ENCODE measurements at regions not wholly inside any gene's neighbourhood (a gene's known extent, or its start where the extent isn't known, plus 50 kb on each side); places are given as distances from the start of the nearest gene placed in this dataset.

GRCh38 chr1:82549841-82550240, 749.1 kb downstream of the ADGRL2 start:
- ATAC-seq (no peak), DNase-seq (ENCODE audit: missing footprints) (no peak)
- intact Hi-C loops (cut with DNase I) = no loop called here

- ATAC-seq = no peak
- no peak for DNase-seq (ENCODE audit: missing footprints)
- intact Hi-C loops (cut with DNase I) = no loop called here
Observed at GRCh38 chr1:82542766-82543165, 742.0 kb downstream of the ADGRL2 start.

GRCh38 chr1:82542141-82542540, 741.4 kb downstream of the ADGRL2 start:
- intact Hi-C loops (cut with DNase I) = no loop called here
- ATAC-seq (no peak), DNase-seq (ENCODE audit: missing footprints) (no peak)

DNA sequence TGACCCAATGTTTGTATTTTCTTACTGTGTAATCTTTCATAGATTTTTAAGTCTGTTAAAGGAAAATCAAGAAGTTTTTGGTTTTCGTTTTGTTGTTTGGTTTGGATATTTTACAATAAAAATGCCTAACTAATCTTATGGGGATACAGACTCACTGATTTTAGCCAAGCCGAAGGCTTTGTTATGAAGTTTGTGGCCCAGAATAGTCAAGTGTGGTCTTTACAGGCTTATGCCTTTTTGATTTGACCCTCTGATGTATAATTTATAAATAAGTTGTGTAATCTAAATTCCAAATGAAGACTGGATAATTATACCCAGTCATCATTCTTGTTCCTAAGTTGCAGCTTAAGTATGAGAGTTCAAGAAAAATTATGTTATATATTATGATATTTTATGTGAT, 739.3 kb downstream of the ADGRL2 start:
- intact Hi-C loops (cut with DNase I) = no loop called here
- ATAC-seq (no peak), DNase-seq (ENCODE audit: missing footprints) (no peak)

DNA sequence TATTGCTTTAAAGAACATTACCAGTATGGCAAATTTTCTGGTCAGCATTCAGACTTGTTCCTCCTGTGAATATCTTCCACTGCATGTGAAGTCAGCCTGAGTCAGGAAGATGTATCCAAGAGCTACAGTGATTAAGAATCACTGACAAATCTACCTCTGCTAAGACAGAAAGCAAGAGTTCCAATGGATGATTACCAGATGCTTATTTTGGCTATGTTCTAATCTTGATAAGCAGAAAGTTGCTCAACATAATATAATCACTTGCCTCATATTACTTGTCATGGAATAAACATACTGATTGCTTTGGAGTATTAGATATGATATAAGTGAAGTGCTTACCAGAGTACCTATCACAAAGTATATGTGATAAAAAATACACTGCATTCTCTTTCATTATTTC, 738.1 kb downstream of the ADGRL2 start:
- ATAC-seq (no peak), DNase-seq (ENCODE audit: missing footprints) (no peak)
- intact Hi-C loops (cut with DNase I) = no loop called here

GRCh38 chr1:82534996-82535395, 734.3 kb downstream of the ADGRL2 start:
- ATAC-seq = no peak
- intact Hi-C loops (cut with DNase I) = no loop called here
- no peak for DNase-seq (ENCODE audit: missing footprints)

DNA sequence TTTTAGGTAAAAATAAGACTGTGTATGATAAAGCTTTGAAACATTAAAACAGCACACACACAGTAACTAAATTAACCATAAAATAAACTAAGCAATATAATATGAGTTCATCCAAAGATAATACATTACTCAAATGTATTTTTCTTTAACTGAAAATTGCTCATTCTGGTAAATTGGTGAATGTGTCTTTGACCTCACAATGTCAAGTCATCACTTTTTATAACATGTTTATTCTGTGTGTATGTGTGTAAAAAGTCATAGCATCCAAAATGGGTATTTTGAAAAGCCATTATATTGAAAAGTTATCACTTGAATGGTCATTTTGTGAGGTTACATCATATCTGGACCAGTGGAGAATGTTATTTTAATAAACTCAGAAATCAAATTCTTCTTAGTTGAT, 724.6 kb downstream of the ADGRL2 start:
- intact Hi-C loops (cut with DNase I) = no loop called here
- ATAC-seq (no peak), DNase-seq (ENCODE audit: missing footprints) (no peak)

- ATAC-seq = no peak
- intact Hi-C loops (cut with DNase I) = no loop called here
- no peak for DNase-seq (ENCODE audit: missing footprints)
Observed at GRCh38 chr1:82520611-82521010, 719.9 kb downstream of the ADGRL2 start.

GRCh38 chr1:82517586-82517985, 716.9 kb downstream of the ADGRL2 start:
- peak; percentile 76 for DNase-seq (ENCODE audit: missing footprints)
- peak; percentile 85 for ATAC-seq

GRCh38 chr1:82515650-82516049, 714.9 kb downstream of the ADGRL2 start:
- intact Hi-C loops (cut with DNase I) = no loop called here
- DNase-seq (ENCODE audit: missing footprints) = no peak
- no peak for ATAC-seq

More at GRCh38 chr1:82517586-82517985, 716.9 kb downstream of the ADGRL2 start:
- intact Hi-C loops (cut with DNase I) = no loop called here

DNA sequence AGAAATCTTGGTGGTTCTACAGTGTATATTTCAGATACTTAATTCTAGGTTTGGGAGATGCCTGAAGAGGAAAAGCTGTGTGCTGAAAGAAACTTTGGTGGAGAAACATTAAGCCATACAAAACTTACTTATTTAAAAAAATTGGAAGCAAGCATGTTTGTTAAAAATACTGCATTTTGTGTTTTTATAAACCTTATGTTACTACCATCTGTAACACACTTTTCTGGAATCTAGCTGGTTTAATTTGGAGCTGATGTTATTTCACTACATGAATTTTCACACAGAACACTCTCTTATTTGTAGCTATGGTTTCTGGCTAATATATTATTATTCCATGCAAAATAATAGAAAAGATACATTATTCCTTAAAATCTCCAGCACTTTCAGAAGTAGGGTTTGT, 710.7 kb downstream of the ADGRL2 start:
- intact Hi-C loops (cut with DNase I) = no loop called here
- no peak for ATAC-seq
- DNase-seq (ENCODE audit: missing footprints) = no peak

DNA sequence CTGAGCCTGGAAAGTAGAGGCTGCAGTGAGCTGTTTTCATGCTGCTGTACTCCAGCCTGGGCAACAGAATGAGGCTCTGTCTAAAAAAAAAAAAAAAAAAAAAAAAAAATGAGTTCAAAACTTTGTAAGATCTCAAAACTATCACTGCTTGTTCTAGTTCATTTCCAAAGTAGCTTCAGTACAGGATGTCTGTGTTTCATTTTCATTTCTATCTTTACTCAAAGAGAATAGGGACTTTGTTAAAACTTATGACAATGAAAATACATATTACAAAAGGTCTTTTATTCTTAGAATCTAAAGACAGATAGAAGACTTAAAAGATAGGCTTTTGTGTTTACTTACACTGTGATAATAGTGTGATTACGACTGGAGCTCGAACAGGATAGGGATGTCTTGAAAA, 709.7 kb downstream of the ADGRL2 start:
- DNase-seq (ENCODE audit: missing footprints) = no peak
- ATAC-seq = no peak
- intact Hi-C loops (cut with DNase I) = no loop called here

GRCh38 chr1:82507011-82507410, 706.3 kb downstream of the ADGRL2 start:
- ATAC-seq (no peak), DNase-seq (ENCODE audit: missing footprints) (no peak)
- intact Hi-C loops (cut with DNase I) = no loop called here

DNA sequence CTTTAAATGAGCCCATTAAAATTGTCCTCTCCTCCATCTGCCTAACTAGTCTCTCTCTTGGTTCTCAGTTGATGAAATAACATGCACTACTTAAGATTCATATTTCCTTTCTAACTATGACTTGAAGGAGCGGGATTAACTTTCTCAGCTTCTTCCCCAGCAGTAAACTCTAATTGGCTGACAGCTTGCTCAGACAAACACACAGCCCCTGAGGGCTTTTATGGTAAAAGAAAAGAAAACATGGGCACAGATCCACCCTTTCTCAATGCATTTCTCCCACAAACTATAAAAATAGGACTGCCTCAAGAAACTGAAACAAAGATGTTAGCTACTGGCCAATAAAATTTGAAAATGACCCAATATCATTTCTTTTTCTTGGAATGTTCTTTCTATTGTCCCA, 703.1 kb downstream of the ADGRL2 start:
- intact Hi-C loops (cut with DNase I) = no loop called here
- DNase-seq (ENCODE audit: missing footprints) (no peak), ATAC-seq (no peak)

DNA sequence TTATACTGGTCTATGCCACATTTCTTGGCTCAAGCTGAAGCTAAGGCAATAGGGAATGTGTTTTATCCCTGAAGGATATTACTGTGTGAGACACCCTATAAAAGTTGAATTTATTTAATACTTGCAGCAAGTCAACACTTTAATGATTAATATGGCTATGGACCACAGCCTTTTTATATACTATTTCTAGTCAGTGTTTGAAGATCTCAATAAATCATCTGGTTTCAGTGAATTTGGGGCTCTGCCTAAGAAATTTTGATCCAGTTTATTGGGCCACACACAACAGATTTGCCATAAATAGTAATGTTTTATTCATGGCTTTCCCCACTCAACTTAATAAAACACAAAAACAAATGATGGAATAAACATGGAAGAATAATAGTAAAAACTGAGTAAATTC, 698.3 kb downstream of the ADGRL2 start:
- no peak for DNase-seq (ENCODE audit: missing footprints)

GRCh38 chr1:82494117-82494516, 693.4 kb downstream of the ADGRL2 start:
- DNase-seq (ENCODE audit: missing footprints) (no peak), ATAC-seq (no peak)
- intact Hi-C loops (cut with DNase I) = no loop called here

More for the DNA sequence above, 698.3 kb downstream of the ADGRL2 start:
- intact Hi-C loops (cut with DNase I) = no loop called here
- ATAC-seq = no peak

DNA sequence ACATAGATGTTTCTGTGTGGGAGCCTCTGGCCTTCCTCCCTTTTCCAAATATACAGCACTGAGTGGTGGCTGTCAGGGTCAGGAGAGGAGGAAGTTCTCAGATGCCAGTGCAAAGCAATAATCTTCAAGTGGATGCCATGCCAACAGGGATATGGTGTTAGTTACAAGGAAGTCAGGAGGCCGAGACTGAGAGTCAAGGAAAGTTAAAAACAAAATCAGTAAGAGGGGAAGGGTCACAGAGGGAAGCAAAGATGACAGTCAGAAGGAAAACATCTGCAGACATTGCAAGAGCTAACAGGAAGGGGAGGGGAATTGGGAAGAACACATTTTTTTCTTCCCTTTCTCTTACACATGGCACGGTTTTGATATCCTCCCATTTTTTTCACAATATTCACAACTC, 691.4 kb downstream of the ADGRL2 start:
- DNase-seq (ENCODE audit: missing footprints) (no peak), ATAC-seq (peak; percentile 77)
- intact Hi-C loops (cut with DNase I) = no loop called here

DNA sequence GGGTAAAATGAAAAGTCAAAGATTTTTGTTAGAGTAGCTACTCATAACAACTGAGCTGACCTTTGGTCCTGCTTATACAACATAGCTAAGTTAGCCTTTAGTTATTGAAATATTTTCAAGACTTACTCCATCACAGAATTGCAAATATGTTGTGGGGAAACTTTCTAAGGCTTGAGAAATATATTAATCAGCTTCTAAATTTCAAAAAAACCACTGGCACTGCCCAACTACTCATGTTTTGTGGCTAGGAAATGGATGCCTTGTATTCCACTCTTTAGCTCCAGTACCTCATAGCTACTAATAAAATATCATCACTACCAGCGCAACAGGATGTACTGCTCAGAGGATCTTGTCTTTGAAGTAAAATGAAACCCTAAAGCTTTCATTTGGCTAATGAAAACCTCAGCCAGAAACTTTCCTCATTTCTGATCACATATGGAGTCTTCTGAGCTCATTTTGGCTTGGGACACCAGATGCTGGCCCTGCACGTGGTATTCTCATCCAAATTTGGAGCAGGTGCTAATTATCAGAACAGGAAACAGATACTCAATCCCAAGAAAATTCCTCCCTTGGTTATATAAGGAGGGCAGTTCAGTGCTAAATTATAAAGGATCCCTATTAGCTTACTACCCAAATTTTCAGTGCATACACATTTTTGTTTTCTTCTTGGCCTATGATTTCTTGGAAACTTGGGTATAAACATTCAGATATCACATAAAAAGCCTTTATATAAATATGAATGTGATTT, 690.7 kb downstream of the ADGRL2 start:
- peak; percentile 61 for ATAC-seq
- intact Hi-C loops (cut with DNase I) = no loop called here
- DNase-seq (ENCODE audit: missing footprints) = no peak

GRCh38 chr1:82487778-82488177, 687.0 kb downstream of the ADGRL2 start:
- intact Hi-C loops (cut with DNase I) = no loop called here
- DNase-seq (ENCODE audit: missing footprints) = no peak
- ATAC-seq = no peak

GRCh38 chr1:82486969-82487368, 686.2 kb downstream of the ADGRL2 start:
- no peak for ATAC-seq

GRCh38 chr1:82486468-82486867, 685.7 kb downstream of the ADGRL2 start:
- DNase-seq (ENCODE audit: missing footprints) = no peak

More at GRCh38 chr1:82486969-82487368, 686.2 kb downstream of the ADGRL2 start:
- intact Hi-C loops (cut with DNase I) = no loop called here
- DNase-seq (ENCODE audit: missing footprints) = no peak

More at GRCh38 chr1:82486468-82486867, 685.7 kb downstream of the ADGRL2 start:
- ATAC-seq = no peak
- intact Hi-C loops (cut with DNase I) = no loop called here

Data from Right ventricle myocardium inferior (tissue), 1 donor.